SKM-1 treated with dmso at 0.1 percent for 144 hours (cell line): ENCODE measurements at regions not wholly inside any gene's neighbourhood (a gene's known extent, or its start where the extent isn't known, plus 50 kb on each side); places are given as distances from the start of the nearest gene placed in this dataset.
"Not testable (repeated sequence)": the region's sequence is repeated elsewhere in the genome, so short reads cannot be mapped to it uniquely, and the experiment has no call there.

Experiments
- DNase-seq: peaks from one replicate; lab custom pipeline; 2025; ENCODE audit not compliant: unreplicated experiment; lab: John Stamatoyannopoulos, UW

DNA sequence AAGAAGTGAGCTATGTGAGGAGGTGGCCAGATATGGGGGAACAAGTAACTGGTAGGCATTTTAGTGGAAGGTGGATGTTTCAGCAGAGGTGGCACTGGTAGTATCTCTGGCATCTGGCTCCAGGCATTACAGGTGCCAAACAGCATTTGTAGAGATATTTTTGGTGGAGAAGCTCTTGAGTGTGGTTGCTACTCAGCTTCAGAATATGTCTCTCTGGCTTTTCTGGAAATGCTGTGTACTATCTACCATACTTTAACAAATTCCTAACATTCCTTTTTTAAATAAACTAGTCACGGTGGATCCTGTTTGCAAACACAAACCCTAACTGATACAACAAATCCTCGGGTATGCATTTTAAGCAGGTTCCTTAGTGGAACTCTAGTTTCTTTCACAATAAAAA is 128.0 kb downstream of the BARX2 start:
- DNase-seq: no peak

DNA sequence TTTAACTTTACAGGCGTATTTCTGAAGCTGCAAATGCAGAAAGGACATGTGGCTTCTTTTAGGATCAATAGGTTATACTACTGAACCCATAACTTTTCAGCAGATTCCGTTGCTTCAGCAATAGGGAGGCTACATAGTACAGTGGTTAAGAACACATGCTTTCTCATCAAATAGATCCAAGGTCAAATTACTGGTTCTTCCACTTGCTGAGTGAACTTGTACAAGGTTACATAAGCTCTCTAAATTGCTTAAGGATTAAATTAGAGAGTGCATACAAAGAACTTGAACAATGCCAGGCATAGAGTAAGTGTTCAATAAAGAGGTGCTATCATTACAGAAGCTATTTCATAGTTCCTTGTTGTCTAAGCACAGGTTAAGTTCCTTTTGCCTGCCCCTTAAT is 129.6 kb downstream of the BARX2 start:
- no peak for DNase-seq

DNA sequence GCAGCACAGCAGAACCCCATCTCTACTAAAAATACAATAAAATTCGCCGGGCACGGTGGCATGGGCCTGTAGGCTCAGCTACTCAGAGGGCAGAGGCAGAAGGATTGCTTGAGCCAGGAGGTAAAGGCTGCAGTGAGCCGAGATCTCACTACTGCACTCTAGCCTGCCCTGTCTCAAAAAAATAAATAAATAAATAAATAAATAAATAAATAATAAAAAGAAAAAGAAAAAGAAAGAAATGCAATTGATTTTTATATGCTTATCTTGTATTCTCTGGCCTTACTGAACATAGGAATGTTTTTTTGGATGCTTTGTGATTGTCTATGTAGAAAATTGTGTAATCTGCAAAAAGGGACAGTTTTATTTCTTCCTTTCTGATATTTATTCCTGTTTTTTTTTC is 132.5 kb downstream of the BARX2 start:
- DNase-seq: no peak

DNA sequence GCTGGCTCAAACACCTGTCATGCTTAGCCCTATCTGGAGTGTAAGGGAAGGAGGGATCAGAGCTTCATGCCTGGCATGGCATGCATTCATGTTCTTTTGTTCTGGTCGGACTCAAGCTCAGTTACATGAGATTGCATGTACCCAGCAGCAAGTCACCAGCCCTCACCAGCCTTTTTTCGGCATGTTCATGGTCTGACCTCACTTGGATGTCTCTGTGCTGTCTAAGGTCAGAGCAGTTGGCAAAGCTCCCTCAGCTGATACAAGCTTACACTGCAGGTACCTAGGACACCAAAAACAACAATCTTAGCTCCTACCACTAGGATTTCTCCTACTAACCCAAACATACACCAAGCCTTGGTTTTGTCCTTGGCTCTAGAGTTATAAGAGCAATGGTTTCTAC is 152.6 kb downstream of the BARX2 start:
- no peak for DNase-seq

- DNase-seq: no peak
These were observed 154.7 kb downstream of the BARX2 start for GRCh38 chr11:129530154-129530895.

DNA sequence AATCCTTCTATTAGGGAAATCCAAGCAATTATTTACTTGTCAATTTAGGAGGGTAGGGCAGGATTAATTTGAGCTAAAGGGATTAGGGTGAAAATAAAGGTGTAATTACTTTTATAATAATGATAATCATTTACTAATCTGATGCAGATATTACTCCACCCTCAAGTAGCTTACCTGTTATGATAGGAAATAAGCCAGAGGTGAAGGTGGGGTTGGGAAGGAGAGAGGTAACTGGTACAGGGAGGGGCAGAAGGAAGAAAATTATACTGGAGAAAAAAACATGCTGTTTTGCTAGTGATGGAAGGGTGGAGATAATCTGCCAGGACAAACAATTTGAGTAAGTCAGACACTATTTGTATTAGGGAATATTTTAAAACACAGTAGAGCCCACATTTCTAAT is 157.7 kb downstream of the BARX2 start:
- no peak for DNase-seq

GRCh38 chr11:129536338-129536737 is 160.7 kb downstream of the BARX2 start:
- DNase-seq: no peak

GRCh38 chr11:129538323-129538722 is 162.7 kb downstream of the BARX2 start:
- DNase-seq: no peak

- no peak for DNase-seq
These were observed 168.1 kb downstream of the BARX2 start for GRCh38 chr11:129543515-129544290.

DNA sequence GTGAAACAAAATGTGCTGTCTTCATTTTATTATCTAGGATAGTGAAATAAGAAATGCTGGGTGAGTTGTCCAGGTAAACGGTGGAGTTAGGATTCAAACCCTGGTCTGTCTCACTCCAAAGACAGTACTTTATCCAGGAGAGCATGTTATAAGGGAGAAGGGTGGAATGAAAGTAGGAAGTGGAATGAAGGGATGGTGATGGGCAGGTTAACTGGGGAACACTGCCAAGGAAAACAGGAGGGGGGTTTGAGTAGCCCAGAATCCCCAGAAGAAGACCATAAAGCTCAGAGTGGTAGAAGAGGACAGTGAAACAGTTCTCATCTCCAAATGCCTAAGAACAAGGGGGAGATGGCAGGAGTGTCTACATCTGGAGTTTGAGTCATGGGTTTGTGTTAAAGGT is 169.0 kb downstream of the BARX2 start:
- no peak for DNase-seq

DNA sequence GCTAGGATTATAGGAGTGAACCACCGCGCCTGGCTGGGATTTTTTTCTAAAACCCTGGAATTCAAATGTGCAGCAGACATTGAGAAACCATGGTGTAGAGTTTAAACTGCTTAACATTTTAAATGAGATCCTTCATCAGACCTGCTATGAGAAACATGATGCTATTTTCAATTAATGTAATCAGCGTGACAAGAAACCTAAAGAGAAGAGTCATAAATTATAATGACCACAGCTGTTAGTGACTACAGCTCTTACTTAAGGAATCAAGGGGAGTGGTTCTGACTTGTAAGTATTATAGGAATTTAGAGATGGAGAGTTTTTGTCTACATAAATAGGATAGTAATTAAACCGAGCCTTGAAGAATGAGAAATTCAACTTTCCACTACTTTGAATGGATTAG is 170.6 kb downstream of the BARX2 start:
- DNase-seq: no peak

DNA sequence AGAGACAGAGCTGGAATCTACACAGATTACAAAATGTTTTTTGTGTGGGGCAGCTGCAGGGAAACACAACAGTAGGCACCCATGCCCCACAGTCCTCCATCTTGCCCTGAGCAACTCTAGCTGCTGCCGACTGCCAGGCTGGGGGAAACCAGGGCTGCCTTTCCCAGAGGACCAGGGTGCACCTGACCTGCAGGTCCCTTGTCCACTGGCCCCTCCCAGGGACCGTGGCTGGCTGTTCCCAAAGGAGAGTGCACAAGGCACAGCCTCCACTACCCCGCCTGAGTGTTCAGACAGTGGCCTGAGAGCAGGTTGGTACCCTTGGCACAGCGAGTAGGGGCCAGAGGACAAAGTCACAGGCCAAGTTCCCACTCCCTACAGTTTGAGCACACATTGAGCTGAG is 181.8 kb downstream of the BARX2 start:
- DNase-seq: no peak

GRCh38 chr11:129569007-129569406 is 193.4 kb downstream of the BARX2 start:
- DNase-seq: no peak

- DNase-seq: not testable (repeated sequence)
These were observed 197.0 kb downstream of the BARX2 start for GRCh38 chr11:129572667-129573066.

DNA sequence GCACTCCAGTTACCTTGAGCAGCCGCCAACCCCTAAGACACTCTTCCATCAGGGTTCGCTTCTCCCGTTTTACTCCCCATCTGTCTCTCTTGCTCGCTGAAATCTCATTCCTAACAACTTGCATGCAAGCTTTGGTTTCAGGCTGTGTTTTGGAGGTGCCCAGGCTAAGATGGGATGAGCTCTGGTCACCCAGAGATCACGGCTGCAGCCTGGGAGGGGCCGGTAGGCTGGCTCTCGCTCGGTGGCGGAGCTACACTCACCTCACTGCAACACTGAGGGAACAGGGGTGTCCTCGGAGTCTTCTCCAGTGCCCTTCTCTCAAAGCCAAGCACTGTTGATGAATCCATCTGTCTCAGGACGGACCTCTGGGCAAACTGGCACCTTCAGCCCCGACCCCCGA is 197.5 kb downstream of the BARX2 start:
- no peak for DNase-seq

DNA sequence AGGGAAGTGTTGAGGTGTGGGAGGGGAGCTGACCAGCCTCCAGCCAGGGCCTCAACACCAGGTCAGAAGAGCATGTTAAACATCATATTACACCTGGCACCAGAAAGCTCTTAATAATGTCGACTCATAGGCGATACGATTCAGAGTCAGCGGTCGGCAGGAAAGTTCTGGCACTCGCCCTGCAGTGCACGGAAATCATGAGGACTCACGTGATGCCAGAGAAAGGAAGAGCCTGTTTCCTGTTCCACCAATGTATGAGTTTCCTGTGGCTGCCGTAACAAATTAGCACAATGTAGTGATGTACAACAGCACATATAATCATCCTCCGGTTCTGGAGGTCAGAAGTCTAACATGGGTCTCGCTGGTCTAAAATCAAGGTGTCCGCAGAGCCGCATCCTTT is 198.8 kb downstream of the BARX2 start:
- DNase-seq: no peak

DNA sequence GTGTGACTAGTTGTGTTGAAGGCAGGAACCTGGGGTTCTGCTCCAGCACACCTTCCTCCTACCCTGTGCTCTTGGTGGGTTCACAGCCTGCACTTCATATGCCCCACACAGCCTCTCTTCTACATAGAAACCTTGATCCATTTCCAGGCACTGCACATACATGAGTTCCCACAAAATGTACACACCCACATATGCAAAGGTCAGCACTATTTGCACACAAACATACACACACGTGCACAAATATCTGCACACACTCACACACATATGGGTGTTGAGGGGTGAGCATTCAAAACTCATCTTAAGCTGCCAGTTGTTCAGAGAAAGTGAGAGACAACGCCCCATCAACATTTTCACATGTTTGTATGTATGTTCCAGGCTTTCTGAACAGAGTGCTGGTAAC is 201.0 kb downstream of the BARX2 start:
- no peak for DNase-seq

GRCh38 chr11:129578006-129578405 is 202.4 kb downstream of the BARX2 start:
- DNase-seq: no peak

GRCh38 chr11:129580278-129580677 is 204.6 kb downstream of the BARX2 start:
- no peak for DNase-seq

DNA sequence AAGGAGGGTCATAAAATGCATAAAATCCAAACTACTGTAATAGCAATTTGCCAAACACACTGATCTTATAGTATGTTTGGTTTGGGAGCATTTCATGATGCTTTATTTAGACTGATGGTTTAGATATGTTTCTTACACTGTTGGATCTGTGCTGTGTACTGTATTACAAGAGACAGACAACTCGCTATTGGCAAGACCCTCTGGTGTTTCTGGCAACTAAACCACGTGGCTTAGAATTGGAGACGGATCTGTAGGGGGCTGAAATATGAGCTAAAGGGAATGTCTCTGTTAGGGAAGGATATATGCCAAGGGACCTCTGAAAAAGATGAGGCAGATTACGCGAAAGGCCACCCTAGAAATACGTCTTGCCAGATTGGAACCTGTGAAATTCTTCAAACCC is 208.7 kb downstream of the BARX2 start:
- no peak for DNase-seq

DNA sequence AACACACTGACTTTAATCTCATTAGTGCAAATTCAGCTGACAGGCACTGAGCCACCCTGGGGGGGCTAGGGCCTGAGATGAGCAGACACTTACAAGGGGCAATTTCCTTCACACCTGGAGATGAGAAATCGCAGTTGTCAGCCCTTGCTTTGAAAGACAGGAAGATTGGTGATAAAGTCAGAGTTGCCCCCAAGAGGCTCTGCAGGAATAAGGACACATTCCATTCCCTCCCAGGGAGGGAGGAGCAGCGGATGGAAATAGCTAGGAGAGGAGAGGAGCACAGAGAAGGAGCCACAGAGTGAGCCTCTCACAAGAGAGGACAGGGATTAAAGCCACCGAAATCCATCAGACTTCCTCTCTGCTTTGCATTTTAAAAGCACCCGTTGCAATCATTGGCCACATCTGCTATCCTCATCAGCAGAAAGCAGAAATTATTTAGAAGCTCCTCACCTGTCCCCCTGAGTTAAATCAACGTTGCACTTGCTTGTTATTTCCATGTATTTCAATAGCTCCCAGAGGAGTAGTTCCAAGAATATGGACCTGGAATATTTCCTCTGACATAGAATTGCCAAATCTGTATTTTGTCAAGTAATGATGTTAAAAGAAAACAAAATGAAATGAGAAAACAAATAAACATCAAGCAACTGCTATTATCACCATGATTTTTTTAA is 213.7 kb downstream of the BARX2 start:
- DNase-seq: no peak
